ENCODE measurements at regions not wholly inside any gene's neighbourhood (a gene's known extent, or its start where the extent isn't known, plus 50 kb on each side); places are given as distances from the start of the nearest gene placed in this dataset.

DNA sequence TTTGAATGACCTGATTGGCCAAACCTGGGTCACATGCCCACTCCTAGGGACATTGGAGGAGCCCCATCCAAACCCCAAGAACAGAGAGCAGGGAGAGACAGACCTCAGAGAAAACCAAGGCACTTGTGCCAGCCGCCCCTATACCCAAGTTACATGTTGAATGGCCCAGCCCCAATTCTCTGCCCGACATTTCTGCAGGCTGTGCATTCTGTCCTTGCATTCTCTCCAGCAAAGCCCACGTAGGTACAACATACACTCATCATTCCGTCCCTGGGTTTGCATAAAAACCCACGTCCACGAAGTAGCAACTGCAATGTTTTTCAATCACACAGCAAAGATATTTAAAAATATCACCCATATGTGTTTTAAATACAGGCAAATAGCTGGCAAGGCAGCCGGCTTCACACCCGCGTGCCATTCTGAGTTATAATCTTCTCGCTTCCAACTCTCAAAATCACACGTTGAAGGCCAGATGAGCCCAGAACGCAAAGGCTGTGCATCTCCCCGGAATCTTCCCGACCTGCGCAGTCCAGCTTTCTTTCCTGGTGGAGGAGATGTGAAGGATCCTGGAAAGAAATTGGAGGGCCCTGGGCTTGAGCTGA, 91.7 kb upstream of the MYL2 start:
- no peak for DNase-seq (ENCODE audit: low read depth in 2 of 2)

DNA sequence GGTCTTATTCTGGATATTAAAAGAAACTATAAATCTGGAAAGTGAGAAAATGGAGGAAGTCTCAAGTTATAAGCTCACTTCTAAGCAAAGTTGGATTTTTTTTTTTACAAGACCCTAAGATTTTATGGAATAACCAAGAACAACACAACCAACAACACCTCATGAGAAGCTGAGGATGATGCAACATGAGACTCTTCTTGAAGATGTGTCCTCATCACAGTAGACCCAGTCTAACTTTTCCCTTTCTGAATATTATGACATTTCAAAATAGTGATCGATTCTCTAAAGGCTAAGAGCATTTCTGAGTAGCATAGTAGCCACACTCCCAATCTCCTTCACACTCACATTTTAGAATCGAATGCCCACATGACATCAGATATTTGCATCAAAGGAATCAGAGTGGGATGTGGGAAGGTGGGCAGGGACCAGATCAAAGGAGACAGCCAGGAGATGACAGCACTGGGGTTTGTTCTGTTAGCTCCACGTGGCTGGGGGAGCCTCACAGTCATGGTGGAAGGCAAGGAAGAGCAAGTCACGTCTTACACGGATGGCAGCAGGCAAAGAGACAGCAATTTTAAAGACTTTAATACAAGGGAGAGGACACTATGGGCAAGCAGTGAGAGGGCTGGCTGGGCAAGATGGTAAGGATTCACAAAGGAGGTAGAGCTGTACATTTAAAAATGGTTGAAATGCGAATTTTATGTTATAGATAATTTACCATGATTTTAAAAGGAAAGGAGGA, 90.7 kb upstream of the MYL2 start:
- no peak for DNase-seq (ENCODE audit: low read depth in 2 of 2)

DNA sequence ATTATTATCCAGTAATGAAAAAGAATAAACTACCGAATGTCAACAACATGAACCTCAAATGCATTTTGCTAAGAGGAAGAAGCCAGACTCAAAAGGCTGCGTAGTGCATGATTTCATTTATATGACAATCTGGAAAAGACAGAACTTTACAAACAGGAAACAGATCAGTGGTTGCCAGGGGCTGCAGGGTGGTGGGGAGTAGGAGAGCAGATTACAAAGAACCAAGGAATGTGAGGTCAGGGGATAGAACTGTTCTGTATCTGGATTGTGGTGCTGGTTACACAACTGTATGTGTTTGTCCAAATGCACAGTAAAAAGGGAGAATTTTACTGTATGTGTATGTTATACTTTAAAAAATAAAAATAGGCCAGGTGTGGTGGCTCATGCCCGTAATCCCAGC, 89.7 kb upstream of the MYL2 start:
- no peak for DNase-seq (ENCODE audit: low read depth in 2 of 2)

DNA sequence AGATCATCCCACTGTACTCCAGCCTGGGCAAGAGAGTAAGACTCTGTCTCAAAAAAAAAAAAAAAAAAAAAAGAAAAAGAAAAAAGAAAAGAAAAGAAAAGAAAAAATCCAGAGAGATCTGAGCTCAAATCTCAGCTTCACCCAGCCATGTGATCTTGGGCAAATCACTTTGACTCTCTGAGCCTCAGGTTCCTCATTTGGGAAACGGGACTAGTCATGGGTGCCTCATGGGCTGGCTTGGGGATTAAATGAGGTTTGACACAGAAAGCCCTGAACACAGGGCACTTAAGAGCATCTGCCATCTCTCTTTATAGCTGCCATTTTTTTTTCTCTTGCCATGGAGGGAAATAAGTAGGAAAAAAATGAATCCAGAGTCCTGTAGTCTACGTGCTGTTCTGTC, 86.2 kb upstream of the MYL2 start:
- no peak for DNase-seq (ENCODE audit: low read depth in 2 of 2)

DNA sequence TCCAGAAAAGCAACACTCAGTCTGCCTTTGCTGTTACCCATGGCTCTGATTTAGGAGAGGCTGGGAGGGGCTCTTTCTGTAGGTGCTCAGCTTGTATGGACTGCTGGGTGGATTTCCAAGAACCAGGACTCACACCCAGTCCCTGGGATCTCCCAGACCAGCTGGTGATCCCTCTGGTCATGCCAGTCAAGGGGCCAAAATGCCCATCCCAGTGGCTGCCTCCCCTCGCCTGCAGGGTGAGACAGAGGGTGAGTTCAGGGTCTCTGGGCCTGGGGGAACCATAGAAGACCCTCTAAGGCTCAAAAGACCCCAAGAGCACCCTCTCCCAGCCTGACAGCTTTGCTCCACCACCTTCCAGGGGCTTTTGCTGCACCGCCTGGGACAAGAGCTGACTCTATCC, 78.6 kb upstream of the MYL2 start:
- DNase-seq (ENCODE audit: low read depth in 2 of 2): no peak

DNA sequence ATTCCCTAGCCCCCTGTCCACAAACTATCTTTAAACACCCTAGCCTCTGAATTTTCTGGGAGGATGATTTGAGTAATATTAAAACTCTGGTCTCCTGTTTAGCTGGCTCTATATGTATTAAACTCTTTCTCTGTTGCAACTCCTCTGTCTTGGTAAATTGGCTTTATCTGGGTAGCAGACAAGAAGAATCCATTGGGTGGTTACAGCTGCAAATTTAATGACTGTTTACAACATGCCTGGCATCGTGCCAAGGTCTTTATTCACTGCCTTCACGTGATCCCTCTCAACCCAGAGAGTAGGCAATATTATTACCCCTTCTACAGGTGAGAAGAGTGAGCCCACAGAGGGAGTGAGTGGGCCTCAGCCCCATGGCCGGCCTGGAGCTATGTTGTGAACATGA, 77.8 kb upstream of the MYL2 start:
- no peak for DNase-seq (ENCODE audit: low read depth in 2 of 2)

DNA sequence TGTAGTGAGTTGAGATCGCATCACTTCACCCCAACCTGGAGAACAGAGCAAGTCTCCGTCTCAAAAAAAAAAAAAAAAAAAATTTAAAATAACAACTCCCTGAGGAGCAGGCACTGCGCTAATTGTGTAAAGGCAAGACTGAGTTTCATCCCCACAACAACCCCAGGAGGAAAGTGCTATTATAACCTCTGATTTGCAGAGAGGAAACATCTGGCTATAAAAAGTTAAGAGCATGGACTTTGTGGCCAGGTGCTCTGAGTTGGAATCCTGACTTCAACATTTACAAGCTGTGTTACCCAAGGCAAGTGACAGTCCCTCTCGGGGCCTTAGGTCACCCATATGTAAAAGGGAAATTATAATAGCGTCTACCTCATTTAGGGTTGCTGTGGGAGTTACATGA, 76.0 kb upstream of the MYL2 start:
- no peak for DNase-seq (ENCODE audit: low read depth in 2 of 2)

DNA sequence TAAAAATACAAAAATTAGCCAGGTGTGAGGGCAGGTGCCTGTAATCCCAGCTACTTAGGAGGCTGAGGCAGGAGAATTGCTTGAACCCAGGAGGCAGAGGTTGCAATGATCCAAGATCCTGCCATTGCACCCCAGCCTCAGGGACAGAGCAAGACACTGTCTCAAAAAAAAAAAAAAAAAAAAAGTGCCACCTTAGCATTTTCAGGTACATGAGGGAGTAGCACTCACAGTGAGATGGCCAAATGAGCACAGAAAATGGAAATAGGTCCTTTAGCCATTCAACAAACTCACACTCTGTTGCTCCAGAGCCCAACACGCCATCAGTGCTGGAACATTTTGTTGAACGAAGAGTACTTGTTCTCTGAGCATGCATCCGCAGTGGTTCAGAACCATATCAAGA, 75.2 kb upstream of the MYL2 start:
- no peak for DNase-seq (ENCODE audit: low read depth in 2 of 2)

DNA sequence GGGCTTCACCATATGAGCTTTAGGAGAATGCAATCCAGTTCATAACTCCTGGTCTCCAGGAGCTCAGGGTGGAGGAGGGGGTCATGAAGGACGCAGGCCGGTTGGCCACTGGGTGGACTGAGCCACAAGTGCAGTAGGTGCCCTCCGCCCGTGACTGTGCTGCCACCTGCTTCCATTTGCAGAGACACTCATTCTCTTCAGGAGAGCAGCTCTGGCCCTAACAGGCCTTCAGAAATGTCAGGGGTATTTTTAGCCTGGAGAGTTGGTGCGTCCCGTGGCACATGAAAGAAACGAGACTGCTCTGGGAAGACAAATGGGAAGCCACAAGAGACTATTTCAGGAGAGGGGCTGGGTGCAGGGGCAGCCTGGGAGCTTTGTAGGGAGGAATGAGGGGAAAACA, 74.6 kb upstream of the MYL2 start:
- DNase-seq (ENCODE audit: low read depth in 2 of 2): no peak

DNA sequence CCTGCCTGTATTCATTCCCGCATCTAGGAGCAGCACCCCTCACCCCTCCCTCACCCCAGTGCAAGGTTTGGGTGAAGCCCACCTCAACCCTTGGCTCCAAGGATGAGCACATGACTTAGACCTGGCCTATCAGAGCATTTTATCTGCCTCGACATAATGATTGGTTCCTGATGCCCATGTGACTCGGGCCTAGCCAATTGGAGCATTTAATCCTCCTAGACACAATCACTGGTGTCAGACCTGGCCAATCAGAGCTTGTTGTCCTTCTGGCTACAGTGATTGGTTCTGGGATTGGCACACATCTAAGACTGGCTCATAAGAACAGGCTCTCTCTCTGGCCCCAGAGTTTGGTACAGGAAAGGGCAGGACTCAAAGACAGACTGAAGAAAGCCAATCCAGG, 73.1 kb upstream of the MYL2 start:
- DNase-seq (ENCODE audit: low read depth in 2 of 2): no peak

DNA sequence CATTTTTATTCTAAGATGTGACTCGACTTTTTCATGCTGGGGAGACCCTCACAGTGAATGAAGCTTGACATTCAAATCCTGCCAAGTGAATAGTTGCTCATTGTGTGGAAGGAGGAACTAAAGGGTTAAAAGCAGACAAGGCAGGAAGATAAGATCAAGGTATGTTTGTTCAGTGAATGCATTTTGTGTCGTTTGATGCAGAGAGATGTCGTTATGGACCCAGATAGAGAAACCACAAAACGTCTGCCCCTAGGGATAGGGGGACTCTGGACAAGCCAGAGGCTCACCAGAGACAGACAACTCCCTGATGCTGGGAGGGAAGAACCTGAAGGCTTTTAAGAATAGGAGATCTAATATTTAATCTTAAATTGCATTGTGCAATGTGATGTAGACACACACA, 72.5 kb upstream of the MYL2 start:
- no peak for DNase-seq (ENCODE audit: low read depth in 2 of 2)

DNA sequence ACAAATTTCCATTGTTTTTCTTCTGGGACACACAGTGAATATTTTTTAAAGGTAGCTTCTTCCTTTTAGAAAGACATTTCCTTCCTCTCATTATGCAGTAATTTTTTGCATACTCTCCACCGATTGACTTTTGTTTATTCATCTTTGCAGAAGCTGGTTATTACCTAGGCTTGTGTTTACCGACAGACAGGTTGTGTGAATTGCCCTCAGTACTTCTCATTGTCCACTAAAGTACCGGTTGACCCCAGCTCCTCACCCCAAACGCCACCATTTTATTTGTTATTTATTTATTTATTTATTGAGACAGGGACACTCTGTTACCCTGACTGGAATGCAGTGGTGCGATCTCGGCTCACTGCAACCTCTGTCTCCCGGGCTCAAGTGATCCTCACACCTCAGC, 63.4 kb upstream of the MYL2 start:
- DNase-seq (ENCODE audit: low read depth in 2 of 2): no peak

DNA sequence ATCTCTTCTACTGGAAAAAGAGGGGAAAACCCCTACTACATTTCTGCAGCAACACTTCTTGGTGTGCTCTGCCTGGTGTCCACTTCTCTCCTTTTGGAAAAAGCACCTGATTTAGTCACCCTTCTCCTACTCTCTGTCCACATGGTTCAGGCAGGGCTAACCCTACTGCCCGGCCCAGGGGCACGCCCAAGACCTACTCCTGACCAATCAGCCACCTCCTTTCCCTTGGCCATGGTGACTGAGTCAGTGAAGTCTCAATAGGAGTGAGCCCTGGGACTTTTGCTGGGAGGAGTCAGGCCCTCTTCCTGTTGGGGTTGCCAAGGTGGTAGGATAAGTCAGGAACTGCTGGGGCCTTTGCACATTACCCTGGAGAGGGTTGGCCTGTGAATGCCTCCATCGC, 52.5 kb upstream of the MYL2 start:
- no peak for DNase-seq (ENCODE audit: low read depth in 2 of 2)

DNA sequence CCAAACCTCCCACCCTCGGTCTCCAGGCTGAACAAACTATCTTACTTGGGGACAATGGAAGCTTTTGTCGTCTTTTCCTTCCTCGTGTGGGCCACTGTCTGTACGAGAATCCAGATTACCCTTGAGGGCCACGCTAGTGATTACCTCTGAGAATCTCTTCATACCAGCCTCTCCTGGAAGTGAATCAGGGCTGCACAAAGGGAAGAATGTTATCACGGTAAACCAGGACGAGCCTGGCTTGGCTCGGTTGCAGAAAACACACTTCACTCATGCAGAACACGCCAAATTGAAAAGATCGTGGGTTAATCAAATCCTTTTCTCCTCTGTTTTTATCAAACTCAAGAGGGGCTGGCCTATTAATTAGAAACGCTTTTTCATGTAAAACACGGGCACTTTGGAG, 51.6 kb upstream of the MYL2 start:
- no peak for DNase-seq (ENCODE audit: low read depth in 2 of 2)

DNA sequence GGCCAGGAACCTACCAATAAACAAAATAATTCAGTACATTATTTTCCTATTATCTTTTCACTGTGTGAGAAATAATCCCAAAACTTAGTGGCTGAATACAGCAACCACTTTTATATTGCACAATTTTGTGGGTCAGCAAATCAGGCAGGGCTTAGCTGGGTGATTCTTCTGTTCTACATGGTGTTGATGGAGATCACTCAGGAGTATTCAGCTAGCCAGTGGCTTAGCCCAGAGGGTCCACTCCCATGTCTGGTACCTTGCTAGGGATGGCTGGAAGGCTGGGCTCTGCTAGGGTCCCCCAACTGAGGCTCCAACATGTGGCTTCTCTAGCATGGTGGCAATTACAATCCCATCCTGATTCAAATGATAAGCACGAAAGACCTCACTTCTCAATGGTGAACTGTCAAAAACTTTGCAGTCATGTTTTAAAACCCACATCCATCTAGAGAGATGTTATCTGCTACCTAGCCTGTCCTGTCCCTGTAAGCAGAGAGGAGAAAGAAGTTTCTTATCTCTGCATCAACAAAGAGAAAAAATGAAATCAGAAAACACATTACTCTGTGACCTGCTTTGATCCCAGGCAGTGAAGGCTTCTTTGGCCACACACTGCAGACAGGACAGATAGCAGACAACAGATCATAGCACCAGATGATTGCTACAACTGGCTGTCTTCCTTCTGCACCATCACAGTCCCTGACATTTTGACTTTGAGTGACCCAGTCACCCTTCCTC, 51.0 kb upstream of the MYL2 start:
- DNase-seq (ENCODE audit: low read depth in 2 of 2): no peak

Data from stimulated activated CD4-positive, alpha-beta T cell treated with anti-CD3 and anti-CD28 coated beads, Interleukin-1b, Interleukin-23, amount 100 ng/mL, for 1 hour (primary cell).